ENCODE measurements at regions not wholly inside any gene's neighbourhood (a gene's known extent, or its start where the extent isn't known, plus 50 kb on each side); places are given as distances from the start of the nearest gene placed in this dataset.

GRCh38 chr6:84625506-84625905 lies 138.9 kb downstream of the TBX18 start:
- Histone ChIP-seq H2AFZ (ENCODE audit: insufficient read depth, low read depth, low read length, poor library complexity, severe bottlenecking) (no peak overlapping the region), H3K9ac (ENCODE audit: insufficient read depth, low read length, poor library complexity, severe bottlenecking) (no peak overlapping the region), H3K36me3 (replicated peaks in 1 of 2; ENCODE audit: control insufficient read depth in 1 of 2, insufficient read depth in 2 of 2, low read length in 2 of 2) (no peaks in the 10 kb centered on the region), H4K20me1 (ENCODE audit: insufficient read depth, low read length) (no peaks in the 10 kb centered on the region), H3K27me3 (ENCODE audit: control insufficient read depth in 2 of 2, insufficient read depth in 2 of 2, low read length in 2 of 2) (no peaks in the 10 kb centered on the region), H3K4me3 (replicated peaks in 1 of 3; ENCODE audit: low read depth in 2 of 3, low read length in 3 of 3) (no peak overlapping the region), H3K9me3 (replicated peaks in 1 of 2; ENCODE audit: control insufficient read depth in 1 of 2, insufficient read depth in 1 of 2, low read length in 2 of 2) (no peaks in the 10 kb centered on the region), H3K4me2 (replicated peaks; ENCODE audit: extremely low read depth, low read length, poor library complexity, severe bottlenecking) (no peak overlapping the region), H3K4me1 (ENCODE audit: control insufficient read depth in 1 of 2, insufficient read depth in 2 of 2, low read length in 2 of 2) (no peaks in the 10 kb centered on the region), H3K79me2 (ENCODE audit: insufficient read depth, low read length) (no peaks in the 10 kb centered on the region), H3K27ac (ENCODE audit: low read depth in 1 of 2, low read length in 2 of 2) (no peak overlapping the region)
- TF ChIP-seq CTCF (IDR thresholded peaks at IDR 0.05) = no peak
- no peak overlapping the region for H3K27ac Mint-ChIP-seq
- H3K4me1 Mint-ChIP-seq = no peaks in the 10 kb centered on the region
- H3K27me3 Mint-ChIP-seq (ENCODE audit: low read depth in 3 of 3) = peaks cover 0 to 7% (median 0%) of the 10 kb centered on the region in 3 donors
- H3K4me3 Mint-ChIP-seq = no peak overlapping the region
- peaks cover 0 to 24% (median 12%) of the 10 kb centered on the region in 7 donors for H3K9me3 Mint-ChIP-seq
- no peak for DNase-seq
- H3K36me3 Mint-ChIP-seq = no peaks in the 10 kb centered on the region
- intact Hi-C loops (cut with micrococcal nuclease) = no loop called here

DNA sequence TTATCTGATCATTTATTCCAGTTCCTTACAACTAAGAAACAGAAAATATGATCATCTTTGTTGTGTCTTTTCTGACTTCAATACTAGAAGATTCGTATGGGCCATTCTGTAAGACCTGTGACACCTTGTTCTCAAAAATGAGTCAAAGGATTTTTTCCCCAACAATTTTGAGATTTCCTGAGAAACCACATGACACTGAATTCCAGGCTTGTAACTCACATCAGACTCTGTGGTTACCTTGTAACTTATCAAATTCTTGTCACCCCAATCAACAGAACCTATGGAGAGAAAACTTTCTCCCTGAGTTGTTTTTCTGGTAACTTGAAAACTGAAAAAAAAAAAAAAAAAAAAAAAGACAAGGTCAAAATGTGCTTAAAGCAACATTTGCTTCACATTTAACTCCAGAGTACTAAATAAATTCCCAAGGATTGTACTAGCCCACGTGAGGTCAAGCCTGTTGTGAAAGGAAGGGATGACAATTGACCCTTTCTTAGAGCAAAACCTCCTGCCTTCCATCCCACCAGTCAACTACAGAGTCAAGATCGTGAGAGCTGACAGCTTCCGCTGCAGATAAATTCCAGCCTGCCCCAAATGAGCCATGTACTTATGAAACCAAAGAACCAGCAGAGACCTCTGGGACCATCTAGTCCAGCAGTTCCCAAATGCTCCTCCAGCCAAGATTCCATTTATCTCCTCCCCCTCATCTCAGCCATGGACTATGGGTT lies 140.3 kb downstream of the TBX18 start:
- peaks cover 0 to 7% (median 0%) of the 10 kb centered on the region in 3 donors for H3K27me3 Mint-ChIP-seq (ENCODE audit: low read depth in 3 of 3)
- Histone ChIP-seq H3K27me3 (ENCODE audit: control insufficient read depth in 2 of 2, insufficient read depth in 2 of 2, low read length in 2 of 2) (no peaks in the 10 kb centered on the region), H3K4me1 (ENCODE audit: control insufficient read depth in 1 of 2, insufficient read depth in 2 of 2, low read length in 2 of 2) (no peaks in the 10 kb centered on the region), H3K9ac (ENCODE audit: insufficient read depth, low read length, poor library complexity, severe bottlenecking) (no peak overlapping the region), H3K4me2 (replicated peaks; ENCODE audit: extremely low read depth, low read length, poor library complexity, severe bottlenecking) (no peak overlapping the region), H3K27ac (ENCODE audit: low read depth in 1 of 2, low read length in 2 of 2) (no peak overlapping the region), H3K36me3 (replicated peaks in 1 of 2; ENCODE audit: control insufficient read depth in 1 of 2, insufficient read depth in 2 of 2, low read length in 2 of 2) (no peaks in the 10 kb centered on the region), H3K79me2 (ENCODE audit: insufficient read depth, low read length) (no peaks in the 10 kb centered on the region), H3K9me3 (replicated peaks in 1 of 2; ENCODE audit: control insufficient read depth in 1 of 2, insufficient read depth in 1 of 2, low read length in 2 of 2) (no peaks in the 10 kb centered on the region), H2AFZ (ENCODE audit: insufficient read depth, low read depth, low read length, poor library complexity, severe bottlenecking) (no peak overlapping the region), H3K4me3 (replicated peaks in 1 of 3; ENCODE audit: low read depth in 2 of 3, low read length in 3 of 3) (no peak overlapping the region), H4K20me1 (ENCODE audit: insufficient read depth, low read length) (no peaks in the 10 kb centered on the region)
- no peak for DNase-seq
- no peak overlapping the region for H3K4me3 Mint-ChIP-seq
- H3K36me3 Mint-ChIP-seq = no peaks in the 10 kb centered on the region
- 50% methylated on average over 2 of the region's 4 CpGs for WGBS (ENCODE audit: insufficient coverage)
- no peaks in the 10 kb centered on the region for H3K4me1 Mint-ChIP-seq
- intact Hi-C loops (cut with micrococcal nuclease) = no loop called here
- peaks cover 0 to 28% (median 12%) of the 10 kb centered on the region in 7 donors for H3K9me3 Mint-ChIP-seq
- no peak for TF ChIP-seq CTCF (IDR thresholded peaks at IDR 0.05)
- no peak overlapping the region for H3K27ac Mint-ChIP-seq
